NK-92 treated with Interleukin-12 subunit alpha and Interleukin-12 subunit beta, amount 100 ng/mL, for 24 hours (cell line): ENCODE measurements at regions not wholly inside any gene's neighbourhood (a gene's known extent, or its start where the extent isn't known, plus 50 kb on each side); places are given as distances from the start of the nearest gene placed in this dataset.
A peak's percentile ranks its signal among the peaks of the same experiment; 100 is the strongest.

ENCODE experiments used
- DNase-seq: peaks from one replicate; lab custom pipeline; 2025; lab: John Stamatoyannopoulos, UW

- no peak for DNase-seq
These were observed 217.2 kb downstream of the LACC1 start for GRCh38 chr13:44096901-44097300.

- DNase-seq: no peak
These were observed 218.9 kb downstream of the LACC1 start for GRCh38 chr13:44098559-44098958.

- DNase-seq: no peak
These were observed 221.8 kb downstream of the LACC1 start for GRCh38 chr13:44101347-44102083.

GRCh38 chr13:44103429-44104196 lies 223.9 kb downstream of the LACC1 start:
- DNase-seq: no peak

- no peak for DNase-seq
These were observed 224.4 kb downstream of the LACC1 start for GRCh38 chr13:44104197-44104490.

- no peak for DNase-seq
These were observed 225.3 kb downstream of the LACC1 start for GRCh38 chr13:44104969-44105368.

GRCh38 chr13:44106266-44107152 lies 226.8 kb downstream of the LACC1 start:
- no peak for DNase-seq

GRCh38 chr13:44107357-44108121 lies 227.8 kb downstream of the LACC1 start:
- DNase-seq: no peak

- DNase-seq: no peak
These were observed 228.7 kb downstream of the LACC1 start for GRCh38 chr13:44108331-44108858.

- DNase-seq: no peak
These were observed 230.5 kb downstream of the LACC1 start for GRCh38 chr13:44110091-44110621.

GRCh38 chr13:44111701-44112100 lies 232.0 kb downstream of the LACC1 start:
- DNase-seq: no peak

- DNase-seq: no peak
These were observed 233.1 kb downstream of the LACC1 start for GRCh38 chr13:44112700-44113329.

GRCh38 chr13:44116562-44117332 lies 237.0 kb downstream of the LACC1 start:
- DNase-seq: peak; percentile 7

GRCh38 chr13:44117351-44117750 lies 237.6 kb downstream of the LACC1 start:
- DNase-seq: no peak

GRCh38 chr13:44117816-44118215 lies 238.1 kb downstream of the LACC1 start:
- DNase-seq: no peak

GRCh38 chr13:44118881-44119280 lies 239.2 kb downstream of the LACC1 start:
- no peak for DNase-seq

GRCh38 chr13:44120043-44120442 lies 240.3 kb downstream of the LACC1 start:
- DNase-seq: no peak

- no peak for DNase-seq
These were observed 241.4 kb downstream of the LACC1 start for GRCh38 chr13:44120849-44121755.

GRCh38 chr13:44124352-44124751 lies 244.6 kb downstream of the LACC1 start:
- no peak for DNase-seq
